SH-SY5Y (cell line): ENCODE measurements at regions not wholly inside any gene's neighbourhood (a gene's known extent, or its start where the extent isn't known, plus 50 kb on each side); places are given as distances from the start of the nearest gene placed in this dataset.

ENCODE experiments used
- GATA2 ChIP-seq: IDR thresholded peaks from 2 replicates; pipeline ENCODE4 v1.6.1; 2011; ENCODE audit warnings: mild to moderate bottlenecking, low read depth, low read length
- GATA3 ChIP-seq: IDR thresholded peaks from 2 replicates; pipeline ENCODE4 v1.6.1; 2011; ENCODE audit warnings: low read depth, mild to moderate bottlenecking, low read length, moderate library complexity

DNA sequence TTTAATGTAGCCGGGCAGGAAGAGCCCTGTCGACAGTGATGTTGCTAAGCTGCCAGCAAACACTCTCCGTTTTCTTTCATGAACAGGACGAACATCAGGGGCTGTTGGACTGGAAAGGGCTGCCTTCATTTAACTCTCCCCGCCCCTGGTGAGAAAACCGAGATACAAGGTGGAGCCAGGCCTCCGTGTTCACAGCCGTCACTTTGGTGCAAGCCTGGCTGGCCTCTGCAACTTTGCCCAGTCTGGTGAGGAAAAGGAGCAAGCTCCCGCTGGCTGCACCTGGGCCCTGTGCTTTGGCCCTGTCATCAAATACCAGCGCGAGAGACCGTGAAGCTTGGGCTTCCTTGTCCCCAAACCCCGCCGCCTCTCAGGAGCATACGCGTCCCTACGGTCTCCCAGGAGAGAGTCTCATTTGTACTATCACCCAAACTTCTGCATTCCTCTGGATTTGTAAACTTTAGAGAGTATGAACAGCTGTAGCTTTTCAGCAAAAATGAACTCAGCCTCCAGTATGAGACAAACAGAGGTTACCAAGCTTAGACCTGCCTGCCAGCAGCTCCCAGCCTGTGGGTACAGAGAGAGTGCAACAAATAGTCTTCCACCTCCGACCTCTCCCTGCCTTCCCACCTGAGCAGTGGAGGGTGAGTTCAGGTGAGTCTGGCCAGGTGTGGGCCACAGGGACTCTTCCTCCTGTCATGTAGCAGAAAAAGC is 445.3 kb upstream of the MGMT start:
- TF ChIP-seq GATA3 (no peak), GATA2 (no peak)
